ENCODE measurements at regions not wholly inside any gene's neighbourhood (a gene's known extent, or its start where the extent isn't known, plus 50 kb on each side); places are given as distances from the start of the nearest gene placed in this dataset.

GRCh38 chr15:24862726-24863521 is 91.9 kb upstream of the SNRPN start:
- Histone ChIP-seq H2AFZ (replicated peaks; ENCODE audit: low read length, poor library complexity) (no peak overlapping the region), H3K14ac (replicated peaks; ENCODE audit: low read depth, low read length) (no peak overlapping the region), H2AK5ac (ENCODE audit: low read depth, low read length) (no peak overlapping the region), H3K36me3 (ENCODE audit: control insufficient read depth, insufficient read depth, low read length) (no peaks in the 10 kb centered on the region), H3K4me2 (ENCODE audit: low read depth, low read length) (peak overlapping the region; percentile 67), H3K23ac (ENCODE audit: low read depth, low read length) (no peak overlapping the region), H3K27ac (ENCODE audit: insufficient read depth, low read length) (peak overlapping the region; percentile 41), H3K4ac (ENCODE audit: low read depth, low read length) (0 out of 2 replicates have a peak overlapping the region, but pooled peaks have one; percentile 53), H3K9ac (ENCODE audit: low read depth, low read length) (0 out of 2 replicates have a peak overlapping the region, but pooled peaks have one; percentile 22), H4K5ac (ENCODE audit: low read depth, low read length) (no peak overlapping the region; the same call in 1 of the 2 replicates), H3K9me1 (ENCODE audit: insufficient read depth, low read length) (no peaks in the 10 kb centered on the region), H4K91ac (ENCODE audit: insufficient read depth, low read depth, low read length) (peak overlapping the region; percentile 28; the same call in 1 of the 2 replicates), H2AK9ac (replicated peaks; ENCODE audit: low read depth, low read length, poor library complexity) (no peak overlapping the region), H3K9me3 (ENCODE audit: control insufficient read depth, insufficient read depth, low read length) (no peaks in the 10 kb centered on the region), H2BK15ac (ENCODE audit: low read depth, low read length) (no peak overlapping the region), H3K4me3 (ENCODE audit: insufficient read depth, low read depth, low read length) (0 out of 2 replicates have a peak overlapping the region, but pooled peaks have one; percentile 2), H2BK120ac (ENCODE audit: low read depth, low read length) (peak overlapping the region; percentile 2; the same call in 1 of the 2 replicates), H4K8ac (ENCODE audit: low read depth in 2 of 2, low read length in 2 of 2) (peak overlapping the region; percentile 24 to 35; a peak in 2 of 4 replicates), H4K20me1 (ENCODE audit: insufficient read depth, low read length) (no peaks in the 10 kb centered on the region), H2BK5ac (ENCODE audit: low read depth, low read length, poor library complexity, severe bottlenecking) (peak overlapping the region; percentile 66), H3K79me1 (ENCODE audit: low read depth in 1 of 2, low read length in 2 of 2) (0 out of 4 replicates have a peak, but pooled peaks cover 0 to 4% of the 10 kb centered on the region in 2 experiments), H3K18ac (ENCODE audit: low read depth, low read length) (0 out of 2 replicates have a peak overlapping the region, but pooled peaks have one; percentile 17), H3K4me1 (ENCODE audit: control insufficient read depth, insufficient read depth, low read length) (peaks cover 10% of the 10 kb centered on the region; the same call in 1 of the 2 replicates), H2BK20ac (ENCODE audit: low read depth, low read length) (no peak overlapping the region), H3K56ac (ENCODE audit: extremely low read depth, insufficient read depth, low read length) (no peak overlapping the region), H3K27me3 (ENCODE audit: control insufficient read depth, insufficient read depth, low read length) (no peaks in the 10 kb centered on the region)
- in situ Hi-C loops (cut with MboI; ENCODE audit: low sequenced_read_pairs) (no loop called here), intact Hi-C loops (cut with micrococcal nuclease) (no loop called here), dilution Hi-C loops (cut with HindIII; ENCODE audit: low sequenced_read_pairs, unreplicated experiment) (no loop called here)
- no TSS peak for BruUV-seq (replicated peaks)
- peak; percentile 83 for ATAC-seq (ENCODE audit: low read depth)
- POLR2A ChIA-PET (ENCODE audit: unreplicated experiment) = no interaction called here
- no peak for TF ChIP-seq SMC3 (IDR thresholded peaks at IDR 0.05; ENCODE audit: low read depth, low read length)
- TF ChIP-seq, protein P1, sequence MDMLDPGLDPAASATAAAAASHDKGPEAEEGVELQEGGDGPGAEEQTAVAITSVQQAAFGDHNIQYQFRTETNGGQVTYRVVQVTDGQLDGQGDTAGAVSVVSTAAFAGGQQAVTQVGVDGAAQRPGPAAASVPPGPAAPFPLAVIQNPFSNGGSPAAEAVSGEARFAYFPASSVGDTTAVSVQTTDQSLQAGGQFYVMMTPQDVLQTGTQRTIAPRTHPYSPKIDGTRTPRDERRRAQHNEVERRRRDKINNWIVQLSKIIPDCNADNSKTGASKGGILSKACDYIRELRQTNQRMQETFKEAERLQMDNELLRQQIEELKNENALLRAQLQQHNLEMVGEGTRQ (IDR thresholded peaks at IDR 0.05; ENCODE audit: low read depth, low read length) = no peak
- peak; percentile 63 for DNase-seq
- WGBS, 2 experiments (ENCODE audit: extremely low coverage in 2 of 2, insufficient read length in 1 of 2) = no CpG with 5 or more reads among the region's 6 CpGs
- CTCF ChIA-PET = no interaction called here

Data from IMR-90 (cell line).